Epithelial cell of esophagus (primary cell): ENCODE measurements at regions not wholly inside any gene's neighbourhood (a gene's known extent, or its start where the extent isn't known, plus 50 kb on each side); places are given as distances from the start of the nearest gene placed in this dataset.
A peak's percentile ranks its signal among the peaks of the same experiment; 100 is the strongest.

ENCODE experiments used
- DNase-seq: peaks from one replicate; pipeline ENCODE4 v3.0.0; 2010; ENCODE audit warnings: low read depth
- H3K4me3 ChIP-seq: 2 replicates; pipeline ENCODE4 v1.5.1; 2011; ENCODE audit warnings: mild to moderate bottlenecking, low read length, control low read depth
- TF ChIP-seq, protein P1 (sequence below): IDR thresholded peaks from 2 replicates; pipeline ENCODE4 v1.5.1; 2011; ENCODE audit warnings: low read depth, mild to moderate bottlenecking, low read length, control low read depth, inconsistent platforms; ENCODE audit not compliant: insufficient read depth; ENCODE audit errors: missing control alignments

DNA sequence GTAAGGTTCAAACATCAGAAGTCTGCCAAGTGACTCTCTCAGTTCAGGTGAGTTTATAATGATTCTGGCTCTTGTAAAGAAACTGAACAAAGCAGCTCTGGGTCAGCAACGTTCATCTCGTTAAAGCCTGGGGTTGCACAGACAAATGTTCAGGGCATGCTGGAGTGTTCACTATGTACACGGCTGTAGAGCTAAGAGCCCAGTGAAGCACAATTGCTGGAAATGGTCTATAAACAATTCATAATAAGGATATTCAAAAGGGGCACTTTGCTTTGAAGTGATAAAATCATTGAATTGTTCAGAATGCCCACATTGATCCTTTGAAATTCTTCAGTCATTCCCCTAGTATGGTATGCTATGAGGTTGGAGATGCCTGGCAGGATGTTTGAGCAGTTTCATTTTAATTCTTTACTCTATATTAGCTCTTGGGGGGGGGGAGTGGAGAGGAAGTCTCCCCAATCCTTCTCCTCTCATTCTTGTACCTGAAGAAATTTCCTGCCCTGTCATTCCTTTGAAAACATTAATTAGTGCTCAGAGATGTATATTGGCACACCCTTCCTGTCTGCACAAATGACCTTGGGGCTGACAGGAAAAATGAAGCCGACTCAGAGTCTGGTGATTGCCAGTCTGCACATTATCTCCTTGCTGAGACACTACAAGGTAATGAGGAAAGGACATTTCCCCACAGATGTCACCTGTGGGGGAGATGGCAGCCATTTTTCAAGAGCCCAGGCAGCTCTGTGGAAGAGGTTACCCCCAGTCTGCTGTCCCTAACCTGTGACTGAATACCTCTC, 145.5 kb downstream of the DLEU7 start:
- DNase-seq = peak; percentile 39
- TF ChIP-seq, protein P1, sequence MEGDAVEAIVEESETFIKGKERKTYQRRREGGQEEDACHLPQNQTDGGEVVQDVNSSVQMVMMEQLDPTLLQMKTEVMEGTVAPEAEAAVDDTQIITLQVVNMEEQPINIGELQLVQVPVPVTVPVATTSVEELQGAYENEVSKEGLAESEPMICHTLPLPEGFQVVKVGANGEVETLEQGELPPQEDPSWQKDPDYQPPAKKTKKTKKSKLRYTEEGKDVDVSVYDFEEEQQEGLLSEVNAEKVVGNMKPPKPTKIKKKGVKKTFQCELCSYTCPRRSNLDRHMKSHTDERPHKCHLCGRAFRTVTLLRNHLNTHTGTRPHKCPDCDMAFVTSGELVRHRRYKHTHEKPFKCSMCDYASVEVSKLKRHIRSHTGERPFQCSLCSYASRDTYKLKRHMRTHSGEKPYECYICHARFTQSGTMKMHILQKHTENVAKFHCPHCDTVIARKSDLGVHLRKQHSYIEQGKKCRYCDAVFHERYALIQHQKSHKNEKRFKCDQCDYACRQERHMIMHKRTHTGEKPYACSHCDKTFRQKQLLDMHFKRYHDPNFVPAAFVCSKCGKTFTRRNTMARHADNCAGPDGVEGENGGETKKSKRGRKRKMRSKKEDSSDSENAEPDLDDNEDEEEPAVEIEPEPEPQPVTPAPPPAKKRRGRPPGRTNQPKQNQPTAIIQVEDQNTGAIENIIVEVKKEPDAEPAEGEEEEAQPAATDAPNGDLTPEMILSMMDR = no peak
- no peak overlapping the region for H3K4me3 ChIP-seq

DNA sequence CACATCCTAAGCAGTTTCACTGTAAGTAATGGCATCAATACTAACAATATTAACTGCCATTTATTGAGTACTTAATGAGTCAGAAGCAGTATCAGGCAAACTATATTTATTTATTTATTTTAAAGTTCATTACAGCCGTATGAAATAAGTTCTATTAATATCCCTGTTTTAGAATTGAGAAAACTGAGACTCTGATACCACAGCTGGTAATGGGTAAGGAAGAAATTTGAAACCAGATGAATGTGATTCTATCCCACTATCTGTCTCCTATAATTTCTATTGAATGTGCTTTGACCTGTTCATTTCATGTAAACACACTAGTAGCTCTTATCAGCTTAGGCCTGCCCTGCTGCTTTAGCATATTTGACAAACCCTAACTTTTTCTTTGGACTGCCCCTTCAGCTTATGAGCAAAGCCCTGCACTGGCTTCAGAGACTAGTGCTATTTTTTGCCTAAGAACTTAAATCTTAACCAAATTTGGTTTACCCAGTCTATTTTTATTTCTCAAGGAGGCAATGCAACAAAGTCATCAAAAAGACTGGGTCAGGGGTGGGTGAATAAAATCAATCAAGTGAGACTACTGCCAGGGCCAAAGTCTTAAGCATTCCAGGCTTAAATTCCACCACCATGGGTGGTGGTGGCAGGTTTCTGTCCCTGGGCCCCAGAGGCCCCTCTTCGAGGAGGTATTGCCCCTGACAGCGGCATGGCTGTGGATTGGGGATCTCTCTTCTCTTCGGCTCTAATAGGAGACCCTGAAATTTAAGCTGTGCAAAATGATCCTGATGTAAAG, 143.4 kb downstream of the DLEU7 start:
- no peak overlapping the region for H3K4me3 ChIP-seq
- TF ChIP-seq, protein P1 = no peak
- DNase-seq = no peak

DNA sequence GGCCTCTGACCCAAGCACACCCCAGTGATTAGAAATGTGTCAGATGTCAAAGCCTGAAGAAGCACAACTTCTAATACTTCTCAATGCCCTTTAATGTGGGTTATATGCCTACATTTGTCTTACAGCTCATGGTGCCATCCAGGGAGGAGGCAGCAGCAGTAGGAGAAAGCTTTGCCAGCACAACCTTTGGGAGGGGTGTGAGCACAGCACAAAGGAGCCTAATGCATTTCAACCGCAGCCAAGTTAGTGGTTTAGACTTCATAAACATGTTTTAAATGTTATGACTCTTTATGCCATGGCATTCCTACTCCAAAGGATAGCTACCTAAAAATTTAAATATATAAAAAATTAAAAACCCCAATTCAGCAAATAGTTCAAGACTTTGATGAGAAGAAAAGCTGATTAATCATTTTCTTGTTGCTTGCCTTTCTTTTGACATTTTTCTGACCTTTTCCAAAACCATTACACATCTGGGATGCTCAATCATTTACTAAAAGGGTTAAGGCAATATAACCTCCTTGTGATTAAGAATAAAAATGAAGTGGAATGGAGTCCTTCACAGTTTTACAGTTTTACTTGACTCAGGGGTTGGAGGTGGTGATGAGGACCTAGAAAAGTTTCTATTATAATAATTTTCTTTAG, 142.7 kb downstream of the DLEU7 start:
- TF ChIP-seq, protein P1 = no peak
- DNase-seq = no peak
- H3K4me3 ChIP-seq = no peak overlapping the region

DNA sequence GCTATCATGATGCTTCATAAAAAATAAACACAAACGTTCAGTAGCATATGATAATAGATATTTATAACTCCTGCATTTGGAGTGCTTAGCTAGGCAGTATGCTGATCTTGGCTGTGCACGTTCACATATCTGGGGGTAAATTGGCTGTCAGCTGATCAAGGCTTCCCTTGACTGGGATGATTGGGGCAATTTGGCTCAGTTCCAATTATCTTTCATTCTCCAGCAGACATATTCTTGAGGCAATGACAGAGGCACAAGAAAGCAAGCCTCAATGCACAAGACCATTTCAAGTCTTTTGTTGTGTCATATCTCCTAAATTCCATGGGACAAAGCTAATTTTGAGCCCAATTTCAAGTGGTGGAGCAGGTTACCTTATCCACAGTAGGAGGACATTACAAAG, 142.0 kb downstream of the DLEU7 start:
- DNase-seq = no peak
- TF ChIP-seq, protein P1 = no peak
- no peak overlapping the region for H3K4me3 ChIP-seq

DNA sequence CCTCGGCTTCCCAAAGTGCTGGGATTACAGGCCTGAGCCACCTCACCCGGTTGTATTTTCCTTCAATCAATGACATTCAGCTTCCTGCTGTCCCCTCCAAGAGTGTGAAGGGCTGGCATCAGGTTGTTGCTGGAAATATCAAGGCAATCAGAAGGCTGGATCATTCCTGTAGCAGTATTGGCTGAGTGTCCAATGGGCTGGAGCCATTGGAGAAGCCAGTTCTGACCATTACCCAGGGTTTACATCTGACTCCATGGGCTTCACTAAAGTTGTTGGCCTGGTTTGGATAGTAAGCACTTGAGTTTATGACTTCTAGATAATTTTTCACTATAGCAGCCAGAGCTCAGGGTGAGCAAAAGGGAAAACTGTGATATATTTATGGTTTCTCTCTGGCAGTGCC, 137.0 kb downstream of the DLEU7 start:
- TF ChIP-seq, protein P1 = no peak
- H3K4me3 ChIP-seq = no peak overlapping the region
- DNase-seq = no peak

DNA sequence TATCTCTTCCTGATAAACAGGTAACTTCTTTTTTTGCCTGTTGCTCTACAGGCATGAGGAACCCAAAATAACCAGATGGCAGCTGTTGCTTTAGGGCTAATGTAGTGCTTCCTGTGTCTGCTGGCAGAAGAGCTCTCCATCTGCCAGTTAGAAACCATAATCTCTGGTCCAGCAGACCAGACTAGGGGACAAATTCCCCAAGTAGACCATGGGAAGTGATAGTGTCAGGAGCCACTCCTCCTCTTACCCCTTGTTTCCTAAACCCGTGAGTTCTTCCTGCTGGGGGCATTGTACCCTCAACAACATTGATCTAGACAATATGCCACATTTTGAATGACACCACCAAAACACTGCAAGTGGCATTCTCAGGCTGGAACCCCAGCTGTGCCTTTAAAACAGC, 135.9 kb downstream of the DLEU7 start:
- DNase-seq = no peak
- no peak overlapping the region for H3K4me3 ChIP-seq
- TF ChIP-seq, protein P1 = no peak
